HG02884 (cell line): ENCODE measurements at regions not wholly inside any gene's neighbourhood (a gene's known extent, or its start where the extent isn't known, plus 50 kb on each side); places are given as distances from the start of the nearest gene placed in this dataset.
A peak's percentile ranks its signal among the peaks of the same experiment; 100 is the strongest.

ENCODE experiments used
- ATAC-seq: cut with Tn5 transposase; IDR thresholded peaks from one replicate; pipeline ENCODE4 v1.9.1; 2021; ENCODE audit warnings: mild to moderate bottlenecking, moderate library complexity; ENCODE audit not compliant: unreplicated experiment

DNA sequence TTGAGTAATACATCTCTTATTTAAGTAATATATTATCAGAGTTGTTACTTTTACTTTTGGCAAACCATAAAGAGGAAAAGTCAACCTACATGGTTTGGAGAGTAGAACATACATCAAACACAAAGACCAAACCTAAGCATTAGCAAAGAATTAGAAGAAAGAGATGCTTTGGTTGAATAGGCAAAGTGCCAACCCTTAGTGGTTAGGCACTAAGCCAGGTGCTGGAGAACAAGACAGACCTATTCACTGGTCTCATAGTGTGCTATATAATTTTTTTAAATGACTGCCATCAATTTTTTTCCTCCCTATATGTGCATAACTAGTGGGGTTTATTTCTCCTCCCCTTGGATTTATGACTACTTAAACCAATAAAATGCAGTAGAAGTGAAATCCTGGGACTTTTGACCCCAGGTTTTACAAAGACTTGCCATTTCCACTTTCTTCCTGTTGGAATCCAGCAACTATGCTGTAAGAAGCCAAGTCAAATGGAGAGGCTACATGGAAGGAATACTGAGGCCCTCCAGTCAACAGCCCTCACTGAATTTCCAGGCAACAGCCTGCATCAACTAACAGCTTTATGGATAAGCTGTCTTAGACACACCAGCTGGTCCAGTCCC, 69.8 kb upstream of the HAO2 start:
- ATAC-seq: no peak

GRCh38 chr1:119302011-119302410, 66.6 kb upstream of the HAO2 start:
- ATAC-seq: no peak

DNA sequence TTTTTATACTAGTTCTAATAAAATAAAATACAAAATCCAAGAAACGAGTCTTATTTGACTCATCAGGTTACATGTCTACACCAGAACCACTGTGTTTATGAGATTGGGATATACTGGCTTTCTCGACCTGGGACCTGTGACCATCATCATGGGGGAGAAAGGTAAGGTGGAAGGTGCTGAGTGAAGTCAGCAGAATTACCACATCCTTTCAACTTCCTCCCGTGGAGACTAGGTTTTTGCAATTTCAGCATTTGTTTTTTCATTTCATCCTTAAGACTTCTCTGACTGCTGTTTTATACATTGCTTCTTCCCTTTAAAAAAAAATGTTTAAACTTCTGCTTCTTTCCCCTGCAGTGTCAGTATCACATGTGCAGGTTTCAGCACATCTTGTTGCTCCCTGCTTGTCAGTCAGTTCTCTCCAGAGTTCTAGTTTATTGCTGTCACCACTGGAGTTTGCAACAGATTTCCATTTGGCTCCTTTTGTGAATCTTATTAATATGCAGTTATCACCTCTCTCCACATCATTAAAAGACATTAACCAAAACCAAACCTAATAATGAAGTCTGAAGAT, 60.4 kb upstream of the HAO2 start:
- ATAC-seq: no peak

- ATAC-seq: no peak
Observed at GRCh38 chr1:119308806-119309205, 59.8 kb upstream of the HAO2 start.

- ATAC-seq: no peak
Observed at GRCh38 chr1:119310301-119310700, 58.3 kb upstream of the HAO2 start.

DNA sequence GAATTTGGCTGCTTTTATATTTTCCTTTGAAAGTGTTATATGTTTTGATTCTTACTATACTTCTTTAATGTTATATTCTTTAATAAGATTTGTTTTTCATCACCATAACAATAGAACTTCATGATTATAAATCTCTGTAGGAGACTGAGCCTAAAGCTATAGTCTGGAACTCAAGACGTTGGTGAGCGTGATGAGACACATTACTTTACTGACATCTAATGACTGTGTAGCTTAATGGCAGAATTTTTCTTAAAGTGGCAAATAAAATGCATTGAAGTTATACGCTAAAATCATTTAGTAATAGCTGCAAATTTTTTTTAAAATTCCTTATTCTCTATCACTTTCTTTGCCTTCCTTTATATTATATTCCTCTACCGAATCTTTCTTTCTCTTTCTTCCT, 56.1 kb upstream of the HAO2 start:
- no peak for ATAC-seq

DNA sequence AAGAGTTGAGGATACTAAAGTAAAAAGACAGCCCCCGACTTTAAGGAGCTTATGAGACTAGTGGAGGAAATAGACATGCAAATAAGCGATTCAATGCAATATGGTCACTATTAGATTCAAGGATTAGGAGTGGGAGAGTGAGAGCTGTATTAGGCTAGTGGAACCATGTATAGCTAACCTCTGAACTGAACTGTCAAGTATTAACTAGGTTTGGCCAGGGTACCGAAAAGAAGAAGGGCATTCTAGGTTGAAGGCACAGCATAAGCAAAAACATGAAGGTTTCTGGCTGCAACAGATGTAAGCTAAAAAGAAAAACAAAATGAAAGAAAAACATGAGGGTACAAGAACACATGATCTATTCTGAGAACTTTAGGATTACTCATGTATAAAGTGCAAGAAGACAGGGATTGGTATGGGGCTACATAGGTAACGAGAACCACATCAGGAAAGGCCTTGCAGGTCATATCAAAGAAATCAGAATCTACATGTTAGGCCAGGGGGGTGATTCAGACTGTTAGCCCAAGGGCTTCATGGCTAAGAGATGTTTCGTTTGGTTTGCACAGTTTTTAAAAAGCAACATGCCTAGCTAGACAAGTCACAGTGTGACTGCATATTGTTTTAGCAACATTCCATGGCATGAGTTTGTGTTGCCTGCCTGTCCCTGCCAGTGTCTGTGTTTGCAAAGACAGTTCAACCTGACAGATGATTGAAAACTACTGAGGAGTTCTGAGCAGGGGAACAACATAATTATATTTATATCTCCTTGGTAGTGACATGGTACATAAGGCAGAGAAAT, 54.4 kb upstream of the HAO2 start:
- ATAC-seq: no peak

- ATAC-seq: no peak
Observed at GRCh38 chr1:119316870-119317416, 51.6 kb upstream of the HAO2 start.

- peak; percentile 69 for ATAC-seq
Observed at GRCh38 chr1:119318466-119319309, 49.9 kb upstream of the HAO2 start.
